IPS DF 19.7 (cell line): ENCODE measurements at regions not wholly inside any gene's neighbourhood (a gene's known extent, or its start where the extent isn't known, plus 50 kb on each side); places are given as distances from the start of the nearest gene placed in this dataset.
"Not testable (repeated sequence)": the region's sequence is repeated elsewhere in the genome, so short reads cannot be mapped to it uniquely, and the experiment has no call there.

ENCODE experiments used
- DNase-seq: peaks from one replicate; pipeline ENCODE4 v3.0.0-alpha.2; 2013; ENCODE audit warnings: low read depth, low spot score

- no peak for DNase-seq
Measured at GRCh38 chrX:26873736-26874135, 589.4 kb downstream of the PPP4R3C start.

- DNase-seq: no peak
Measured at GRCh38 chrX:26871967-26872366, 591.2 kb downstream of the PPP4R3C start.

GRCh38 chrX:26851981-26852380 is 611.2 kb downstream of the PPP4R3C start:
- no peak for DNase-seq

DNA sequence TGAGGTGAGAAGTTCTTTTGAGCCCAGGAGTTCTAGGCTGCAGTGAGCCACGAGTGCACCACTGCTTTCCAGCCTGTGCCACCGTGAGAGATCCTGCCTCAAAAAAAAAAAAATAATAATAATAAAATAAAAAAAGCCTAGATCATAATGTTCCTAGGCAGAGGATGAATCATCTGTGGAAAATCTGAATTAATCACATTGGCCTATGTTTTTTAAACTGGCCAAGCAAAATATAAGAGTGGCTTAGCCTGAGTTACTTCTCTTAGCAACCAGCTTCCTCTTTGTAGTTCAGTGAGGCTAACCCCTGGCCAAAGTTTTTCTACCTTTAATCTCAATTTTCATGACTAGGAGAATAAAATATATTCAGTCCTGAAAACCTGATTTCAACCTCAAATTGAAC is 614.6 kb downstream of the PPP4R3C start:
- no peak for DNase-seq

DNA sequence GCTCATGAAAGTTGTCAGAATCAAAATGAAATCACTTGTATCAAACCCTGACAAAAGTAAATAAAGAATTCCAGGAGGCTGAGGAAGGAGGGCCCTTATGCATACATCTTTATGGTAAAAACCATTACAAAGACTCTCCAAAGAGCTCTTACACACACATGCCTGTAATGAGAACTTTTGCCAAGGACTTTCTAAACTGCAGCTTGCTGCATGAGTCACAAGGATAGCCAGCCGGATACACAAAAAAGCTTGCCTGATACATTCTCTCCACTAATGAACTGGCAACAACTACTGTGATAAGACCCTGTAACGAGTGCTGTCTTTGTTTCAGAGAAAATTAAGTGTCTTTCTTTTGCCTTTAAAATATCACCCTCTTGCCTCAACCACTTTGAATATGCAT is 618.1 kb downstream of the PPP4R3C start:
- DNase-seq: no peak

DNA sequence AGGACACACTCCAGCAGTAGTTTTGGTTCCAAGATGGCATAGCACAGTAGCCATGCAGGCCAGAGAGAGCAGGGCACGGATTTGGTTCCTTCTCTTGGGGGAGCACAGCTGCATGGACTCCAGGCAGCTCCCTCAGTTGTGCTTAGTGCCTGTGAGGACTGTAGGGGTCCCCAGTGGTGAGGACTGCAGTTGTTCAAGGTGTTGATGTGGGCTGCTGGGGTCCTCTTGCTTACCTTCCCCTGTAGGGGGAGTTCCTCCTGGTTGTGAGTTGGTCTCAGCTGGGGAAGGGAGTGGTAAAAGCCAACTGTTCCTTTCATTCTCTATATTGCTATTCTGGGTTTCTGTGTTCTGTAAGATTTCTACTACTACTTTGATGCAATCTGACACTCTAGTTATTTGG is 606.5 kb downstream of the MAGEB5 start:
- DNase-seq: peak; percentile 20

DNA sequence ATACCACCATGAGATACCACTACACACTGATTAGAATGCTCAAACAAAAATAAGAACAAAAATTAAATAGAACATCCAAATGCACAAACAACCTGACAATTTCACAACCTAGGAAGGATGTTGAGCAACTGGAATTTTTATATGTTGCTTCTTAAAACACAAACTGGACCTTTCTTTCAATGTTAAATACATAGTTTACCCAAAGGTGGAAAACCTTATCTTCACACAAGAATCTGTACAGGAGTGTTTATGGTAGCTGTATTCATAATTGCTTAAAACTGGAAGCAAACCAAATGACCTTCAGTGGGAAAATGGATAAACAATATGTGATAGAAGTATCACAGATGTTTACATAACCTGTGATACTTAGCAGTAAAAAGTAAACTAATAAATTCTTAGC is 573.8 kb downstream of the MAGEB5 start:
- DNase-seq: no peak

GRCh38 chrX:26788402-26788998 is 572.5 kb downstream of the MAGEB5 start:
- no peak for DNase-seq

- DNase-seq: peak; percentile 50
Measured at GRCh38 chrX:26783512-26784225, 567.7 kb downstream of the MAGEB5 start.

DNA sequence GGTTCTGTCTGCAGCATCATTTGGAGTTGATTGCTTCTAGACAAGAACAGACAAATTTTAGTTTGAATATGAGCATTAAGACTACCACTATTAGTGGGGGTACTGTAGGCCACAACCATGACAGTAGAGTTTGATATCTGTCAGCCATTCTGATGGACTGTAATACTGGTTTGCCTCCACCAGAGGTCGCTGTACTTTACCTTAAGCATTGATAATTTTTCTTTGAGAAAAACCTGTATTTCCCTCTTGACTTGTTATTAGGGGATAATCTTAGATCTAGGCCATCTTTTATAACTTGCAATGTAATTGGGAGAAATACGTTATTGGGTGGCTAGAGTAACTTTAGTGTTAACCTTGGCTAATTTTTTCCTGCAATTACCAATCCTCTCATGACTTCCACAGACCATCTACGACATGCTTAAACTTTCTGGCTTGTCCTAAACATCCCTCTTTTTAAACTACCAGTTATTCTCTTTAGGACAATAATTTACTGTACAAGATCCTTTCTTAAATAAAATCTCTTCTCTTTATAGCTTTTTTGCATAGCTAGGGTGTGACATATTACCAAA is 562.4 kb downstream of the MAGEB5 start:
- DNase-seq: no peak

DNA sequence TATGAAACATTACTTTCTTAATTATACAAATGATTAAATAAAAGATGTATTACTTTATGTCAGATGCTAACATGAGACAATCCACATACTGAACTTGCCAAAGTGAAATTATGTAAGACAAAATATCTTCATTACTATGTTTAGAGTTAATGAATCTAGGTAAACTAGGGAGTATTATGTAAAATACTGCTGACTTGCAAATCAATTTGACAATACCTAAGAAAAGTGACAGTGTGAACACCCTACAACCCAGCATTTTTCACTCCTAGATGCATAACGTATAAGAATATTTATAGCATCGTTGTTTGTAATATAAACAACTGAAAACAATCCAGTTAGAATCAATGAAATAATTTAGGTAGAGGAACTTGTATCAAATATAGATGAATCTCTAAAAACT is 546.3 kb downstream of the MAGEB5 start:
- DNase-seq: no peak

DNA sequence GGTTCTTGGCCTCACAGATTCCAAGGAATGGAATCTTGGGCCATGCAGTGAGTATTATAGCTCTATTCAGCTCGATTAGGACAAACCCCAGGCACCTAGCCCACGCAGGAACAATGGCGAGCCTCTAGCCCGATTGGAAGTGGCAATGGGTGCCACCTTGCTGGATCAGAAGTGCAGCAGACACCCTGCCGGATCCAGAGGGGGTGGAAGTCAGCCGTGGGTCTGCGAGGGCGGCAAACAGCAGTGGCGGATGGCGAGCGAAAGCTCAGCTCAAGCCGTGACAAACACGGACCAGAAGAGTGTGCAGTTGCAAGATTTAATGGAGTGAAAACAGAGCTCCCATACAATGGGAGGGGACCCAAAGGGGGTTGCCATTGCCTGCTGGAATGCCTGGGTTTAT is 539.8 kb downstream of the MAGEB5 start:
- DNase-seq: not testable (repeated sequence)

DNA sequence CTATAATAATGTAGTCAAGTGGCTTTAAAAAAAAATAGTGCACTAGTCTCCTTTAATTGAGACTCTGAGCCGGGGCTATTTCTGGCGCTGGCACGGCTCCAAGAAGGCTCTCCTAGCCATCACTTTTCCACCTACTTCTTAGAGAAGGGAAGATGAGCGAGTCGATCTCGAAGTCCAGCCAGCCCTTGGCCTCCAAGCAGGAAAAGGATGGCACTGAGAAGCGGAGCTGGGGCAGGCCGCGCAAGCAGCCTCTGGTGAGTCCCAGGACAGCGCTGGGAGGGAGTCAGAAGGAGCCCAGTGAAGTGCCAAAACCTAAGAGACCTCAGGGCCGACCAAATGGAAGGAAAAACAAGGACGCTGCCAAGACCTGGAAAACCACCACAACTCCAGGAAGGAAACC is 531.9 kb downstream of the MAGEB5 start:
- DNase-seq: no peak

GRCh38 chrX:26722666-26723428 is 506.9 kb downstream of the MAGEB5 start:
- DNase-seq: no peak

DNA sequence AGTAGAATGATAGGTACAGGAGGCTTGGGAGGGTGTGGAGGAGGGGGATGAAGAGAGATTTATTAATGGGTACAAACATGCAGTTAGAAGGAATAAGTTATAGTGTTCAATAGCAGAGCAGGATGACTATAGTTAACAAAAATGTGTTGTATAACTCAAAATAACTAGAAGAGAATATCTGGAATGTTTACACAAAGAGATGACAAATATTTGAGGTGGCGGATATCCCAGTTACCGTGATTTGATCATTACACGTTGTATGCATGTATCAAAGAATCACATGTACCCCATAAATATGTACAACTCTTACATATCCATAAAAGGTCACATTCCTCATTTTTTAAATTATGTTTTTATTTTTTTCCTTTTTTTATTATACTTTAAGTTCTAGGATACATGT is 456.6 kb downstream of the MAGEB5 start:
- DNase-seq: no peak

GRCh38 chrX:26670521-26670920 is 454.6 kb downstream of the MAGEB5 start:
- DNase-seq: no peak

DNA sequence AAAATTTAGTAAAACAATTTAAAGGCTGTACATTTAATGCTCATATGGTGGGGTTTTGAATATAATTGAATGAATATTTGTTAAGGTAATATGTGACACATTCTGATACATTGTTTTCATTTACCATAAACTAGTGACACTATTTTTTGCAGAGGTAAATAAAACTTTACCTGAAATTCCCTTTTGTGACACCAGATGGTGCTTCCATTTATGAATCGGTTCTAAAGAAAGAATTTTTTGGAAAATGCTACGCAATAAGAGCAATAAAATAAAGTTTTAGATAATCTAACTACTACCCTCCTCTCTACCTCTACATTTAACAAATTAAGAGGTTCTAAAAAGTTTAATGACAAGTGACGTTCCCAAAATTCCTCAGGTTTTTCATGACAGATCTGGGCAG is 448.9 kb downstream of the MAGEB5 start:
- no peak for DNase-seq

- no peak for DNase-seq
Measured at GRCh38 chrX:26653050-26653449, 437.1 kb downstream of the MAGEB5 start.

GRCh38 chrX:26651755-26652154 is 435.8 kb downstream of the MAGEB5 start:
- DNase-seq: no peak

DNA sequence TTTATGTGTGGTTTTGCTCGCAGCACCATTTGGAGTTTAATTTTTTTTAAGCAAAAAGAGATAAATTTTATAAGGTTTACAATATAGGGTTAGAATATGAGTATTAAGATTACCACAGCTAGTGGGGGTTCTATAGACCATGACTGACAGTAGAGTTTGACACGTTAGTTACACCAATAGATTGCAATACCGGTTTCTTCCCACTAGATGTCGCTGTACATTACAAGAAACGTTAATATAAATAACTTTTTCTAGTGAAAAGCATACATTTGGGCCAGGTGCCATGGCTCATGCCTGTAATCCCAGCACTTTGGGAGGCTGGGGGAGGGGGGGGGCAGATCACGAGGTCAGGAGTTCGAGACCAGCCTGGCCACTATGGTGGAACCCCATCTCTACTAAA is 433.6 kb downstream of the MAGEB5 start:
- DNase-seq: no peak

- no peak for DNase-seq
Measured at GRCh38 chrX:26631385-26631784, 415.4 kb downstream of the MAGEB5 start.

DNA sequence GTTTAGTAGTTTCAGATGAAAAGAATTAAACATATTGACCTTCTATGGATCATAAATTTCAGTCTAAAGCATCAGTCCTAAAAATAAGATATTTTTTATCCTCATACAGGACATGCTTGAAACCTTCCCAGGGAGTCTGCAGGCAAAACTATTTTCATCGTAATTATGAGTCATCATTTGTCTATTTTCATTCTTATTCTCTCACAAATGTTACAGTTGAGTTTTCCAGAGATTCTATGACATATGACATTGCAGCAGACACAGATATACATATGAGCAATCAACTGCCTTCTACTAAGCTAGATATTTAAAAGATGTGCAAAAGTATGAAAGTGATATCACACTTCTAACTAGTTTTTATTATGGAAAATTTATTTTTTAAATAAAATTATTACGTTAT is 398.0 kb downstream of the MAGEB5 start:
- DNase-seq: no peak

GRCh38 chrX:26606971-26607370 is 391.0 kb downstream of the MAGEB5 start:
- DNase-seq: no peak
